SK-N-SH treated with all-trans-retinoic acid at 6 μM for 48 hours (cell line): ENCODE measurements at regions not wholly inside any gene's neighbourhood (a gene's known extent, or its start where the extent isn't known, plus 50 kb on each side); places are given as distances from the start of the nearest gene placed in this dataset.

ENCODE experiments used
- ATAC-seq: fragments of 200-7000 bp; cut with Tn5 transposase; 3 replicates; pipeline ENCODE4 v1.9.1; 2020; ENCODE audit warnings: mild to moderate bottlenecking, moderate library complexity
- ARNTL ChIP-seq: fragments of 450-650 bp; formaldehyde crosslinking; IDR thresholded peaks from 2 replicates; pipeline ENCODE4 v1.5.0; 2020; ENCODE audit warnings: low read depth, mild to moderate bottlenecking, moderate library complexity, borderline replicate concordance
- BACH2 ChIP-seq: fragments of 250-450 bp; sonication (Bioruptor Pico); IDR thresholded peaks from 2 replicates; pipeline ENCODE4 v1.9.0; 2021; ENCODE audit warnings: mild to moderate bottlenecking, borderline replicate concordance
- CSDC2 ChIP-seq: fragments of 250-450 bp; sonication (Bioruptor Pico); IDR thresholded peaks from 2 replicates; pipeline ENCODE4 v1.5.0; 2020; ENCODE audit warnings: mild to moderate bottlenecking, moderate library complexity
- ESRRG ChIP-seq: fragments of 250-450 bp; sonication (Bioruptor Pico); IDR thresholded peaks from 2 replicates; pipeline ENCODE4 v1.6.1; 2021; ENCODE audit warnings: mild to moderate bottlenecking
- GLIS3 ChIP-seq: fragments of 250-450 bp; sonication (Bioruptor Pico); IDR thresholded peaks from 2 replicates; pipeline ENCODE4 v1.5.0; 2020; ENCODE audit warnings: mild to moderate bottlenecking, moderate library complexity
- ISL1 ChIP-seq: fragments of 250-450 bp; sonication (Bioruptor Pico); IDR thresholded peaks from 2 replicates; pipeline ENCODE4 v2.1.2; 2022; ENCODE audit warnings: mild to moderate bottlenecking, moderate library complexity
- OSR1 ChIP-seq: fragments of 250-450 bp; sonication (Bioruptor Pico); IDR thresholded peaks from 2 replicates; pipeline ENCODE4 v1.8.0; 2022; ENCODE audit warnings: moderate library complexity, mild to moderate bottlenecking, inconsistent platforms
- PPARA ChIP-seq: fragments of 250-450 bp; sonication (Bioruptor Pico); IDR thresholded peaks from 2 replicates; pipeline ENCODE4 v1.5.0; 2020; ENCODE audit warnings: mild to moderate bottlenecking, borderline replicate concordance
- RARB ChIP-seq: fragments of 250-450 bp; sonication (Bioruptor Pico); IDR thresholded peaks from 2 replicates; pipeline ENCODE4 v1.8.0; 2021; ENCODE audit warnings: mild to moderate bottlenecking, moderate library complexity
- SNAI2 ChIP-seq: fragments of 250-450 bp; sonication (Bioruptor Pico); IDR thresholded peaks from 2 replicates; pipeline ENCODE4 v1.5.0; 2020; ENCODE audit warnings: mild to moderate bottlenecking, moderate library complexity
- TOX ChIP-seq: fragments of 250-450 bp; sonication (Bioruptor Pico); IDR thresholded peaks from 2 replicates; pipeline ENCODE4 v1.8.0; 2021; ENCODE audit warnings: mild to moderate bottlenecking, moderate library complexity, borderline replicate concordance
- ZC3H10 ChIP-seq: fragments of 250-450 bp; sonication (Bioruptor Pico); IDR thresholded peaks from 2 replicates; pipeline ENCODE4 v1.5.1; 2021; ENCODE audit warnings: mild to moderate bottlenecking, moderate library complexity
- ZFP3 ChIP-seq: fragments of 250-450 bp; sonication (Bioruptor Pico); IDR thresholded peaks from 2 replicates; pipeline ENCODE4 v1.5.0; 2020; ENCODE audit warnings: mild to moderate bottlenecking, moderate library complexity
- ZFP30 ChIP-seq: fragments of 450-650 bp; formaldehyde crosslinking; IDR thresholded peaks from 2 replicates; pipeline ENCODE4 v1.5.0; 2022; ENCODE audit warnings: mild to moderate bottlenecking, moderate library complexity
- ZNF8 ChIP-seq: fragments of 450-650 bp; formaldehyde crosslinking; IDR thresholded peaks from 2 replicates; pipeline ENCODE4 v1.5.0; 2020; ENCODE audit warnings: mild to moderate bottlenecking, moderate library complexity
- TF ChIP-seq, protein P1 (sequence below): fragments of 250-450 bp; sonication (Bioruptor Pico); IDR thresholded peaks from 2 replicates; pipeline ENCODE4 v1.8.0; 2020; ENCODE audit warnings: mild to moderate bottlenecking, moderate library complexity, borderline replicate concordance
- TF ChIP-seq, protein P2 (sequence below): fragments of 250-450 bp; sonication (Bioruptor Pico); IDR thresholded peaks from 2 replicates; pipeline ENCODE4 v1.8.0; 2021; ENCODE audit warnings: low read depth, mild to moderate bottlenecking, moderate library complexity, borderline replicate concordance
- TF ChIP-seq, protein P3 (sequence below): fragments of 250-450 bp; sonication (Bioruptor Pico); IDR thresholded peaks from 2 replicates; pipeline ENCODE4 v1.5.1; 2020; ENCODE audit warnings: low read depth, mild to moderate bottlenecking, moderate library complexity
- TF ChIP-seq, protein P4 (sequence below): fragments of 250-450 bp; sonication (Bioruptor Pico); IDR thresholded peaks from 2 replicates; pipeline ENCODE4 v1.5.1; 2021; ENCODE audit warnings: mild to moderate bottlenecking, moderate library complexity

DNA sequence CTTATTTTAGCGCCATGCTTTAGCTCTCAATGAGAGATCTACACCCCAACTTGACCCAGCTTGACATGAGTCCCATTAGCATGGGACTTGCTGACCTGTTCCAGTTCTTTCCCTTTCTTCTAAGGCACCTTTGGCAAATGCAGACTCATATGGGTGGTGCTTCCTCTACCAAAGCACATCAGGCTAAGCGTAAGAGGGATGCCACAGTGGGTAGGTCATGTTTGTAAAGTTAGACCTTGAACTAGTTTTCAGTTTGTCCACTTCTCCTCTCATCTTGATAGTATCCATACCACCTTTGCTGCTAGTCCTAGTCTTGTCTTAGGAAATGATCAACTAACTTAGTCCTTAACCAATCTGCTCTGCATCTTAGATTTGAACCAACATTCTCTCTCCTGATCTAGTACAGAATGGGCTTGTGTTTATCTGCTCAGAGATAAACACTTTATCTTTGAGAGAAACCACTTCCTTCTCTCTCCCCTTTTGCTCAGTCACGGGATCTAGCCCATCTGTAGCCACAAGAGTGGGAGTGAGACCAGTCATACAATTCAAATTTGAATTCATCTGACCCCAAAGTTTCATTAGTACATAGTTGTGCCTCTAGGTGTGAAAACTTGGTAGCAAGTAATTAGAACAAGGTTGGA is 72.1 kb upstream of the CD44 start:
- no peak for ATAC-seq
- TF ChIP-seq, protein P1, sequence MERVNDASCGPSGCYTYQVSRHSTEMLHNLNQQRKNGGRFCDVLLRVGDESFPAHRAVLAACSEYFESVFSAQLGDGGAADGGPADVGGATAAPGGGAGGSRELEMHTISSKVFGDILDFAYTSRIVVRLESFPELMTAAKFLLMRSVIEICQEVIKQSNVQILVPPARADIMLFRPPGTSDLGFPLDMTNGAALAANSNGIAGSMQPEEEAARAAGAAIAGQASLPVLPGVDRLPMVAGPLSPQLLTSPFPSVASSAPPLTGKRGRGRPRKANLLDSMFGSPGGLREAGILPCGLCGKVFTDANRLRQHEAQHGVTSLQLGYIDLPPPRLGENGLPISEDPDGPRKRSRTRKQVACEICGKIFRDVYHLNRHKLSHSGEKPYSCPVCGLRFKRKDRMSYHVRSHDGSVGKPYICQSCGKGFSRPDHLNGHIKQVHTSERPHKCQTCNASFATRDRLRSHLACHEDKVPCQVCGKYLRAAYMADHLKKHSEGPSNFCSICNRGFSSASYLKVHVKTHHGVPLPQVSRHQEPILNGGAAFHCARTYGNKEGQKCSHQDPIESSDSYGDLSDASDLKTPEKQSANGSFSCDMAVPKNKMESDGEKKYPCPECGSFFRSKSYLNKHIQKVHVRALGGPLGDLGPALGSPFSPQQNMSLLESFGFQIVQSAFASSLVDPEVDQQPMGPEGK: no peak
- TF ChIP-seq ZFP3: no peak

DNA sequence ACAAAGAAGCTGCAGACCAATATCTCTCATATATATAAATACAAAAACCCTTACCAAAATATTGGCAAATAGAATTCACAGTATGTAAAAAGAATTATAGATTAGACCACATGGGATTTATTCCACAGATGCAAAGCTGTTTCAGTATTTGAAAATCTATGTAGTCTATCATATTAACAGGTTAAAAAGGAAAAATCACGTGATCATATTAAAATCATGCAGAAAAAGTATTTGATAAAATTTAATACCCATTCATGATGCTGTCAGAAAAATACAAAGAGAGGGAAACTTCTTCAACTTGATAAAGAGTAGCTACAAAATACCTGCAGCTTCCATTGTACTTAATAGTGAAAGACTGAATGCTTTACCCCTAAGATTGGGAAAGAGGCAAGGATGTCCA is 67.2 kb upstream of the CD44 start:
- no peak for TF ChIP-seq GLIS3 (CRISPR knock-in tag)
- no peak for TF ChIP-seq ZNF8
- no peak for TF ChIP-seq ESRRG (CRISPR knock-in tag)
- no peak for TF ChIP-seq ZC3H10
- no peak for TF ChIP-seq TOX (CRISPR knock-in tag)
- TF ChIP-seq ZFP30 (CRISPR knock-in tag): no peak
- no peak for TF ChIP-seq ARNTL (CRISPR knock-in tag)
- TF ChIP-seq, protein P2, sequence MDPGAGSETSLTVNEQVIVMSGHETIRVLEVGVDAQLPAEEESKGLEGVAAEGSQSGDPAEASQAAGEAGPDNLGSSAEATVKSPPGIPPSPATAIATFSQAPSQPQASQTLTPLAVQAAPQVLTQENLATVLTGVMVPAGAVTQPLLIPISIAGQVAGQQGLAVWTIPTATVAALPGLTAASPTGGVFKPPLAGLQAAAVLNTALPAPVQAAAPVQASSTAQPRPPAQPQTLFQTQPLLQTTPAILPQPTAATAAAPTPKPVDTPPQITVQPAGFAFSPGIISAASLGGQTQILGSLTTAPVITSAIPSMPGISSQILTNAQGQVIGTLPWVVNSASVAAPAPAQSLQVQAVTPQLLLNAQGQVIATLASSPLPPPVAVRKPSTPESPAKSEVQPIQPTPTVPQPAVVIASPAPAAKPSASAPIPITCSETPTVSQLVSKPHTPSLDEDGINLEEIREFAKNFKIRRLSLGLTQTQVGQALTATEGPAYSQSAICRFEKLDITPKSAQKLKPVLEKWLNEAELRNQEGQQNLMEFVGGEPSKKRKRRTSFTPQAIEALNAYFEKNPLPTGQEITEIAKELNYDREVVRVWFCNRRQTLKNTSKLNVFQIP (CRISPR knock-in tag): no peak
- TF ChIP-seq SNAI2 (CRISPR knock-in tag): no peak
- no peak for TF ChIP-seq CSDC2 (CRISPR knock-in tag)
- no peak for TF ChIP-seq BACH2 (CRISPR knock-in tag)
- no peak for TF ChIP-seq ZFP3
- TF ChIP-seq OSR1 (CRISPR knock-in tag): no peak
- ATAC-seq: no peak

DNA sequence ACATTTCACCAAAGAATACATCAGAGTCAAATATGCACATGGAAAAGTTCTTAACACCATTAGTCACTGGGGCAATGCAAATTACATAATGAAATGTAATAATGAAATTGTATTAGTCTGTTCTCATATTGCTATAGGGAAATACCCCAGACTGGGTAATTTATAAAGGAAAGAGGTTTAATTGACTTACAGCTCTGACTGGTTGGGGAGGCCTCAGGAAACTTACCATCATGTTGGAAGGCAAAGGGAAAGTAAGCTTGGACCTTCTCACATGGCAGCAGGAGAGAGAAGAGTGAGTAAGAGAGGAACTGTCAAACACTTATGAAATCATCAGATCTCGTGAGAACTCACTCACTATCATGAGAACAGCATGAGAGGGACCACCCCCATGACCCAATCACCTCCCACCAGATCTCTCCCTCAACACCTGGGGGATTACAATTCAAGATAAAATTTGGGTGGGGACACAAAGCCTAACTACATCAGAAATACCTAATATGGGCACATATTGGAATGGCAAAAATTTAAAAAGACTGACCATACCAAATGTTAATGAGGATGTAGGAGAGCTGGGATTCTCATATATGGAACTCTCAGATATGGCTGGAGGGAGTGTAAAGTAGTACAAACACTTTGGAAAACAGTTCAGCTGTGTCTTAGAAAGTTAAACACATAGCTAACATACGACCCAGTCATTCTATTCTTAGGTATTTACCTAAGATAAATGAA is 65.1 kb upstream of the CD44 start:
- no peak for ATAC-seq
- no peak for TF ChIP-seq TOX (CRISPR knock-in tag)
- TF ChIP-seq, protein P3, sequence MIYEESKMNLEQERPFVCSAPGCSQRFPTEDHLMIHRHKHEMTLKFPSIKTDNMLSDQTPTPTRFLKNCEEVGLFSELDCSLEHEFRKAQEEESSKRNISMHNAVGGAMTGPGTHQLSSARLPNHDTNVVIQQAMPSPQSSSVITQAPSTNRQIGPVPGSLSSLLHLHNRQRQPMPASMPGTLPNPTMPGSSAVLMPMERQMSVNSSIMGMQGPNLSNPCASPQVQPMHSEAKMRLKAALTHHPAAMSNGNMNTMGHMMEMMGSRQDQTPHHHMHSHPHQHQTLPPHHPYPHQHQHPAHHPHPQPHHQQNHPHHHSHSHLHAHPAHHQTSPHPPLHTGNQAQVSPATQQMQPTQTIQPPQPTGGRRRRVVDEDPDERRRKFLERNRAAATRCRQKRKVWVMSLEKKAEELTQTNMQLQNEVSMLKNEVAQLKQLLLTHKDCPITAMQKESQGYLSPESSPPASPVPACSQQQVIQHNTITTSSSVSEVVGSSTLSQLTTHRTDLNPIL (CRISPR knock-in tag): no peak
- TF ChIP-seq ISL1 (CRISPR knock-in tag): no peak
- TF ChIP-seq PPARA: no peak
- TF ChIP-seq, protein P2 (CRISPR knock-in tag): no peak

DNA sequence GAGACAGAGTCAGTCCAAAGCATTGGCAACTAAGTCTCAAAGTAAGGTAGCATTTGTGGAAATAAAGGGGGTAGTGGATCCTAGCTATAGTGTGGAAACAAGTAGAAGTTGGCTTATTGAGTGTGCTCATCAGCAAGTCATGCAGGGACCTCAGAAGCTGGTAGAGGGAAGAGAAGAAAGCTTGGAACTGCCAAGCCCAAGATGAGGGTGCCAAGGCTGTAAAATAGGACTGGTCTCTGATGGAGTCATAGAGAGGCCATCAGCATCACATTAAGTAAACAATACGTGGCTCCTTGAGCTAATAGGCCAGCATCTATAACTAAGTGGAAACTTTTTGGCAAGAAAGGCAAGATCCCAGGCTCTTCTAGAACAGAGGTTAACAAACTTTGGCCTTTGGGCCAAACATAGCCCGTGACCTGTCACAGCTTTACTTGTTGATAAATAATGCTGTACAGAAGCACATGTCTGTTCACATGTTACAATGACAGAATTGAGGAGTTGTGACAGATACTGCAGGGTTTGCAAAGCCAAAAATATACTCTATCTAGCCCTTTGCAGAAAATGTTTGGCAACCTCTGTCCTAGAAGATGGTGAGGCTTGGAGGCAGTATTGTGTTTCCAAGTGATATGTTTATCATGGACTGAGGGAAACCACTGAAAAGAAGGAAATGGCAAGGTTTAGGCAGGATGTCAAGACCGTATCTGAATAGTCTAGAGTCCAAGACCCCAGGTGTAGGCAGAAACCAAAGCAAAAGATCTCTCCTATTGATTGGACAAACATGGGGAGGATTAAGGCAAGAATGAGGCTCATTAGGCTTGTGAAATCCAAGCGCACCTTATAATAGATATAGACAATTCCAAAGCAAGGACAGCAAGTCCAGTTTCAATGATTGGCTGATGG is 62.5 kb upstream of the CD44 start:
- no peak for ATAC-seq
- TF ChIP-seq RARB (no peak), ZFP30 (CRISPR knock-in tag) (no peak)
- TF ChIP-seq, protein P2 (CRISPR knock-in tag): no peak
- TF ChIP-seq, protein P1: no peak
- TF ChIP-seq, protein P4, sequence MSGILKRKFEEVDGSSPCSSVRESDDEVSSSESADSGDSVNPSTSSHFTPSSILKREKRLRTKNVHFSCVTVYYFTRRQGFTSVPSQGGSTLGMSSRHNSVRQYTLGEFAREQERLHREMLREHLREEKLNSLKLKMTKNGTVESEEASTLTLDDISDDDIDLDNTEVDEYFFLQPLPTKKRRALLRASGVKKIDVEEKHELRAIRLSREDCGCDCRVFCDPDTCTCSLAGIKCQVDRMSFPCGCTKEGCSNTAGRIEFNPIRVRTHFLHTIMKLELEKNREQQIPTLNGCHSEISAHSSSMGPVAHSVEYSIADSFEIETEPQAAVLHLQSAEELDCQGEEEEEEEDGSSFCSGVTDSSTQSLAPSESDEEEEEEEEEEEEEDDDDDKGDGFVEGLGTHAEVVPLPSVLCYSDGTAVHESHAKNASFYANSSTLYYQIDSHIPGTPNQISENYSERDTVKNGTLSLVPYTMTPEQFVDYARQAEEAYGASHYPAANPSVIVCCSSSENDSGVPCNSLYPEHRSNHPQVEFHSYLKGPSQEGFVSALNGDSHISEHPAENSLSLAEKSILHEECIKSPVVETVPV (CRISPR knock-in tag): no peak
